RWPE2 (cell line): ENCODE measurements at regions not wholly inside any gene's neighbourhood (a gene's known extent, or its start where the extent isn't known, plus 50 kb on each side); places are given as distances from the start of the nearest gene placed in this dataset.
A peak's percentile ranks its signal among the peaks of the same experiment; 100 is the strongest.

Experiments
- ATAC-seq: fragments of 200-7000 bp; cut with Tn5 transposase; 3 replicates; pipeline ENCODE4 v1.9.1; 2021; ENCODE audit warnings: low read depth
- DNase-seq: peaks from one replicate; pipeline ENCODE4 v3.0.0-alpha.2; 2020; ENCODE audit warnings: low spot score
- H3K27ac ChIP-seq: fragments of 450-650 bp; 2 replicates; pipeline ENCODE4 v1.5.1; 2017; ENCODE audit warnings: mild to moderate bottlenecking; ENCODE audit not compliant: poor library complexity, severe bottlenecking
- H3K27me3 ChIP-seq: fragments of 250-450 bp; sonication (Bioruptor Pico); 2 replicates; pipeline ENCODE4 v1.5.1; 2021; ENCODE audit warnings: mild to moderate bottlenecking, moderate library complexity; ENCODE audit not compliant: insufficient read depth, poor library complexity, severe bottlenecking
- H3K36me3 ChIP-seq: fragments of 250-450 bp; sonication (Bioruptor Pico); 2 replicates; pipeline ENCODE4 v1.5.1; 2020; ENCODE audit warnings: low read depth, mild to moderate bottlenecking, moderate library complexity
- H3K4me1 ChIP-seq: fragments of 250-450 bp; sonication (Bioruptor Pico); 2 replicates; pipeline ENCODE4 v1.5.1; 2021; ENCODE audit warnings: mild to moderate bottlenecking, moderate library complexity; ENCODE audit not compliant: insufficient read depth, poor library complexity, severe bottlenecking
- H3K4me3 ChIP-seq: fragments of 250-450 bp; sonication (Bioruptor Pico); 2 replicates; pipeline ENCODE4 v1.5.1; 2021; ENCODE audit warnings: mild to moderate bottlenecking, moderate library complexity; ENCODE audit not compliant: severe bottlenecking
- H3K9me3 ChIP-seq: fragments of 250-450 bp; sonication (Bioruptor Pico); 2 replicates; pipeline ENCODE4 v1.5.1; 2021; ENCODE audit warnings: mild to moderate bottlenecking, moderate library complexity; ENCODE audit not compliant: severe bottlenecking
- TF ChIP-seq, protein P1 (sequence below): fragments of 450-650 bp; IDR thresholded peaks from one replicate; pipeline ENCODE4 v1.5.1; 2017; ENCODE audit warnings: mild to moderate bottlenecking, moderate library complexity; ENCODE audit not compliant: poor library complexity, severe bottlenecking

DNA sequence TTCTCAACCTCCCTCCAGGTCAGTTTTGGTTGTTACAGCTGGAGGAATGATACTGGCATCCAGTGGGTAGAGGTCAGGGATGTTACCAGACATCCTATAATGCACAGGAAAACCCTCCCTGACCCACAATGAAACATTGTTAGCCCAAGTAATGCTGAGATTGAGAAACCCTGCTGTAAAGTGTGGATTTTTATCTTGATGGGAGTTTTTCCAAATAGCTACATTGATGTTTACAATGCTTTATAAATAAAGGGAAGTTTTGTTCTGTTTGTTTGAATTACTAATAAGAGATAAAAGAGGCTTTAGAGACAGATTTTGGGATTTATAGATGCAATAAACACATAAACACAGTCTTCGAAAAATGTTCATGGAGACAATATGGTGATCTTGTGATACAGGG, 194.0 kb upstream of the NUDT6 start:
- Histone ChIP-seq H3K36me3 (no peaks in the 10 kb centered on the region), H3K27me3 (no peaks in the 10 kb centered on the region), H3K4me3 (no peak overlapping the region), H3K4me1 (peaks cover 15% of the 10 kb centered on the region), H3K27ac (no peak overlapping the region), H3K9me3 (no peaks in the 10 kb centered on the region)
- no peak for DNase-seq
- no peak for ATAC-seq
- TF ChIP-seq, protein P1, sequence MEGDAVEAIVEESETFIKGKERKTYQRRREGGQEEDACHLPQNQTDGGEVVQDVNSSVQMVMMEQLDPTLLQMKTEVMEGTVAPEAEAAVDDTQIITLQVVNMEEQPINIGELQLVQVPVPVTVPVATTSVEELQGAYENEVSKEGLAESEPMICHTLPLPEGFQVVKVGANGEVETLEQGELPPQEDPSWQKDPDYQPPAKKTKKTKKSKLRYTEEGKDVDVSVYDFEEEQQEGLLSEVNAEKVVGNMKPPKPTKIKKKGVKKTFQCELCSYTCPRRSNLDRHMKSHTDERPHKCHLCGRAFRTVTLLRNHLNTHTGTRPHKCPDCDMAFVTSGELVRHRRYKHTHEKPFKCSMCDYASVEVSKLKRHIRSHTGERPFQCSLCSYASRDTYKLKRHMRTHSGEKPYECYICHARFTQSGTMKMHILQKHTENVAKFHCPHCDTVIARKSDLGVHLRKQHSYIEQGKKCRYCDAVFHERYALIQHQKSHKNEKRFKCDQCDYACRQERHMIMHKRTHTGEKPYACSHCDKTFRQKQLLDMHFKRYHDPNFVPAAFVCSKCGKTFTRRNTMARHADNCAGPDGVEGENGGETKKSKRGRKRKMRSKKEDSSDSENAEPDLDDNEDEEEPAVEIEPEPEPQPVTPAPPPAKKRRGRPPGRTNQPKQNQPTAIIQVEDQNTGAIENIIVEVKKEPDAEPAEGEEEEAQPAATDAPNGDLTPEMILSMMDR = no peak

DNA sequence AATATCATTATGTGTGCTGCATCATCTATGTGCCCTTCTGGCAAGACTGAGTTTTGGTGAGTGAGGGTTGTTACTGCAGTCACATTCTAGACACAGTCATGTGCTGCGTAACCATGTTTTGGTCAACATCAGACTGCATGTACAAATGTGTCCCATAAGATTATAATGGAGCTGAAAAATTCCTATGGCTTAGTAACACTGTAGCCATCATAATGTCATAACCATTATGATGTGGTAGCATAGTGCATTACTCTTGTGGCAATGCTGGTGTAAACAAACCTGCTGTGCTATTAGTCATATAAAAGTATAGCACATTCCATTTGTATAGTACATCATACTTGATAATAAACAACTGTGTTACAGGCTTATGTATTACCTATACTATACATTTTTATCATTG, 198.1 kb upstream of the NUDT6 start:
- Histone ChIP-seq H3K9me3 (no peaks in the 10 kb centered on the region), H3K36me3 (no peaks in the 10 kb centered on the region), H3K27ac (peak overlapping the region; percentile 84), H3K27me3 (no peaks in the 10 kb centered on the region), H3K4me3 (no peak overlapping the region), H3K4me1 (peaks cover 24% of the 10 kb centered on the region)
- TF ChIP-seq, protein P1 = no peak
- DNase-seq = no peak
- ATAC-seq = peak; percentile 84

DNA sequence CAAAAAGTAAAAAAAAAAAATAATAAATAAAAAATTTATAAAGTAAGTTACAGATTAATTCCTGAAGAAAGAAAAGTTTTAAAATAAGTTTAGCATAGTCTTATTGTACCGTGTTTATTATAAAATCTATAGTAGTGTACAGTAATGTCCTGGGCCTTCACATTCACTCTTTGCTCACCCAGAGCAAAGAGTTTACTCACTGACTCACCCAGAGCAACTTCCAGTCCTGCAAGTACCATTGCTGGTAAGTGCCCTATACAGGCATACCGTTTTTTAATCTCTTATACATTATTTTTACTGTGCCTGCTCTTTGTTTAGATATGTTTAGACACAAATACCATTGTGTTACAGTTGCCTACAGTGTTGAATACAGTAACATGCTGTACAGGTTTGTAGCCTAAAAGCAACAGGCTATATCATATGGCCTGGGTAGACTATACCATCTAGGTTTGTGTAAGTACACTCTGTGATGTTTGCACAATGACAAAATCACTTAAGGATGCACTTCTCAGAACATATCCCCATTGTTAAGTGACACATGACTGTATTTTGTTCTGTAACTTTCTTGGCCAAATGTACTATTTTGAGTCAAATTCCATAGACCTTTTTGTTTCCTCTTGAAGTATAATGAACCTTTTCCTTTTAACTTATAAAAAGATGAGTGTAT, 199.0 kb upstream of the NUDT6 start:
- peak; percentile 96 for ATAC-seq
- TF ChIP-seq, protein P1 = no peak
- Histone ChIP-seq H3K4me1 (peaks cover 24% of the 10 kb centered on the region), H3K27me3 (no peaks in the 10 kb centered on the region), H3K36me3 (no peaks in the 10 kb centered on the region), H3K27ac (peak overlapping the region; percentile 84), H3K4me3 (no peak overlapping the region), H3K9me3 (no peaks in the 10 kb centered on the region)
- peak; percentile 28 for DNase-seq

DNA sequence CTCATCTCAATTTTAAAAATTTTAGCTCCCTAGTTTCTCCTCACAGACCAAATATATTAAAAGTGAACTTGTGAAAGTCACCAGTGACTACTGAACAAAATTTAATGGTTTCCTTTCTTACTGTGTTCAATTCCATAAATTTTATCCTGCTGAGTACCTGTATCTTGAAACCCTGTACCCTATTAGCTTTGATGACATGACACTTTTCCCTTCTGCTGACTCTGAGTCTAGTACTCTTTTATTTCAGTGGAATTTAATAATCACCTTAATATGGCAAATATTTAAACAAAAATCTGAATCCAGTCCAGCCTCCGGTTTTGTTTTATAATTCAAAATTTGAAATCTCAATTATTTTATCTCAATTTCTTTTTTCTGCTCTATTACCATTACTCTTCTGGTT, 203.1 kb upstream of the NUDT6 start:
- no peak overlapping the region for H3K27ac ChIP-seq
- no peak for DNase-seq
- H3K4me1 ChIP-seq = peaks cover 36% of the 10 kb centered on the region
- no peaks in the 10 kb centered on the region for H3K27me3 ChIP-seq
- H3K9me3 ChIP-seq = no peaks in the 10 kb centered on the region
- H3K4me3 ChIP-seq = no peak overlapping the region
- TF ChIP-seq, protein P1 = no peak
- ATAC-seq = no peak
- 0 out of 2 replicates have a peak, but pooled peaks cover 3% of the 10 kb centered on the region for H3K36me3 ChIP-seq

DNA sequence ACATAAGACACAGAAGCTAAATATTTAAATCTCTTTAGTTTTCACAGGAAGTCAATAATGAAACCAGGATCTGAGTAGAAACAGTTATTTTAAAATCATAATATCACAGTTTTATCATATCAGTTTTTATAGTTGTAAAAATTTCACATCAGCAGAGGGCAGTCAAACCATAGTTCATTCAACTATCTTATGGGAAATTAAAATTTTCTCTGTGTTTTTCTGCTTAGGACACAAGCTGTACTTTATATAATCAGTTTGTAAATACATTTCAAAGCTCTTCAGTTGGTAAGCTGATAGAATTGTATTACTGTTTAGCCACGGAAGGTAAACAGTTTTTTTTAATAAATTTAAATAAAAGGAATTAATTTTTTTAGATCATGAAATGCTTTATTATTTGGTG, 204.8 kb upstream of the NUDT6 start:
- TF ChIP-seq, protein P1 = peak; percentile 51
- no peak overlapping the region for H3K4me3 ChIP-seq
- H3K27ac ChIP-seq = peak overlapping the region; percentile 90
- H3K27me3 ChIP-seq = no peaks in the 10 kb centered on the region
- no peaks in the 10 kb centered on the region for H3K9me3 ChIP-seq
- ATAC-seq (no peak), DNase-seq (no peak)
- peaks cover 19% of the 10 kb centered on the region for H3K4me1 ChIP-seq
- H3K36me3 ChIP-seq = 0 out of 2 replicates have a peak, but pooled peaks cover 3% of the 10 kb centered on the region
